ENCODE measurements at regions not wholly inside any gene's neighbourhood (a gene's known extent, or its start where the extent isn't known, plus 50 kb on each side); places are given as distances from the start of the nearest gene placed in this dataset.

GRCh38 chr1:223012938-223013337, 130.1 kb downstream of the TLR5 start:
- TF ChIP-seq CTCF (IDR thresholded peaks at IDR 0.05) = no peak
- no peak for TF ChIP-seq POLR2A (IDR thresholded peaks at IDR 0.05)

All from vagina (tissue), 2 donors.